ENCODE measurements at regions not wholly inside any gene's neighbourhood (a gene's known extent, or its start where the extent isn't known, plus 50 kb on each side); places are given as distances from the start of the nearest gene placed in this dataset.

DNA sequence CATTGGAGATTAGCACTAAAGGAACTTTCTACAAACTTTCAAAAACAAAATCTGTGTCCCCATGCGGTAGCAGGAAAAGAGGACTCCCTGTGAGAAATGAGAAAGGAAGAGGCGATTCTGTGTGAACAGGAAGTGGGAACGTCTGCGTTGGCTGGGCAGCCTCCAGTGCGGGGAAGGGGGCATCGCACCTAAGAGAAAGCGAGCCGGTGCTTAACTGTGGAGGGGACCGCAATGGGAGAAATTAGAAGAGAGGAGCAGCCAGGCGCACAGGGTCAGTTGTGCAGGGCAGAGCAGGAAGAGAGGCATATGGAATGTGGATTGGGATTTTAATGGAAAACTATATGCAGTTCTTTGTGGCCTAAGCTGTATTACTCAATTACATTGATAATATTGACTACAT, 77.4 kb upstream of the DOCK9 start:
- DNase-seq (ENCODE audit: low spot score) = no peak

DNA sequence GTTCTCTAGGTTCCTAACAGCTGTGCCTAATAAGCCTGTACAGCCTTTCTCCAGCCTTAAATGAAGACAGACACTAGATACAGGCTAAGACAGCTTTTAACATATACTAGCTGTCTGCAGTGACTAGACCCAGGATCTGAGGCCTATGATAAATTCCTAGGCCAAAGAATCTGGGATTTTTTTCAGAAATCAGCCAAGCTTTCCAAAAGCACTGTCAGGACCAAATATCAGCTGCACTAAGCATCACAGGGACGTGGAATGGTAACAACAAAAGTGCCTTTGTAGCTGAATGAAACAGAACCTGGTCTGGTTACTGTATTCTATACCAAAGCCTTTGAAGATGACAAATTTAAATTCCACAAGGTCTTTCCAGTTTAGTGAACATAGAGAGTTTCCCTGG, 77.9 kb upstream of the DOCK9 start:
- DNase-seq (ENCODE audit: low spot score) = no peak

DNA sequence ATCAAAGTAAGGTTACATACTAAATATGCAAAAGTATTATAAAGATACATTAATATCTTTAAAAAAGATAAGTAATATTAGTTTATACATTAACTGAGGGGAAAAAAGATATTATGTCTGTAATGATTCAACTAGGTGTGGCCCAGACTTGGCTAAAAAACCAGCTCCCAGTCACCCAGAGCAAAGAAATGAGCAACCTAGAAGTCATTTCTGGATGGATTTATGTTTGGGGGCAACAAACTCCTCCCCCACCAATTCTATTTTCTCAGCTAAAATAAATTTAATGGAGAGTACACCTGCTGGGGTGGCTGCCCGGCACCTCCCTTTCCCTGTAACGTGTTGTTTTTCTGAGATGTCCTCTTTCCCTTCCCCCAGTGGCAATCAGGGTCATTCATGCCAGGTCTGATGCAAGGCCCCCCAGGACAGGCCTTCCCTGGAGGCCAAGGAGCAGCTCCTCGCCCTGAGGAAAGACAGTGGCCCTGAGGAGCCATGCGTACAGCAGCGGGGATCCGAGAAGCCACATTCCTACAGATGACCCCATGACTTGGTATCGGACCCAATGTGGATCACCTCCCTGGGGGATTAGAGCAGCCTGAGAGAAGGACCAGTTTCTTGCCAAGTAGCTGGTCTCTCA, 78.6 kb upstream of the DOCK9 start:
- no peak for DNase-seq (ENCODE audit: low spot score)

GRCh38 chr13:99057310-99057975, 79.6 kb upstream of the DOCK9 start:
- no peak for DNase-seq (ENCODE audit: low spot score)

DNA sequence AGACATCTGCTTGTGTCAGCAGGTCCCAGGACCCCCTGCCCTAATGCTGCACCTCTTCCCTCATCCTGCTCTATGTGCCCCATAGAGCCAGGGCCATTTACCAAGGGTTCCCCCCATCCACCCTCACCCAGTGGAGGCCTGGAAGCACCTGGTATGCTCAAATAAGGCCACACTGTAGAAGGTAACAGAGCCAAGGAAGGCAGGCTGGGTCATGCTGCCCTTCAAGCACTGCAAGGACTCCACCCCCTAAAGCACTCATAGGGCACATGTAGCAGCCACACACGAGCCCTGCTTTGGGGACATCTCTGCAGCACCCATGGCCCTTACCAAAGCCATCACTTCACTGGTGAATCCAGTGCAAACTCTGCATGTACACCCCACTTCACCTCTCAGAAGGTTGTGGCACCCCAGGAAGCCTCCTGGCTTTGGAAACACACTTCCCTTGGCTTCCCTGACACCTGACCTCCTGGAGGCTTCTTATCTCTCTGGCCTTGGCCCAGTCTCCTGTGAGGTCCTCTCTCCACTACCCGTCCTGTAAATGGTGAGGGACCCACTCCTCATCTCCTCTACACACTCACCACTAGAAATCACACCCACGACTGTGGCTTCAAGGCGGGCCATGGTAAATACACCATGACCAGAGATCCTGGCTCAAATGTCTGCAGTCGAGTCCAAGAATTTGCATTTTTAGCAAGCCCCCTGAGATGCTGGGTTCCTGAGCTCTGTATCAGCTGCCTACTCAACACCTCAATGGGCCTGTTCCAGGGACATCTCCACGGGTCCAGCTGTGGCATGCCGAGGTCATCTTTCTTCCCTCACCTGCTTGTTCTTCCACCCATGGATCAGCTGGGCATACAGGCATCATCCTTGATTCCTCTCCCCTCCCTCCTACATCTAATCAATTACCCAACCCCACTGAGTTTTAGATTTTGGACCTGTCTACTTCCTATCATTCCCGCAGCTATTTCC, 80.9 kb upstream of the DOCK9 start:
- no peak for DNase-seq (ENCODE audit: low spot score)

DNA sequence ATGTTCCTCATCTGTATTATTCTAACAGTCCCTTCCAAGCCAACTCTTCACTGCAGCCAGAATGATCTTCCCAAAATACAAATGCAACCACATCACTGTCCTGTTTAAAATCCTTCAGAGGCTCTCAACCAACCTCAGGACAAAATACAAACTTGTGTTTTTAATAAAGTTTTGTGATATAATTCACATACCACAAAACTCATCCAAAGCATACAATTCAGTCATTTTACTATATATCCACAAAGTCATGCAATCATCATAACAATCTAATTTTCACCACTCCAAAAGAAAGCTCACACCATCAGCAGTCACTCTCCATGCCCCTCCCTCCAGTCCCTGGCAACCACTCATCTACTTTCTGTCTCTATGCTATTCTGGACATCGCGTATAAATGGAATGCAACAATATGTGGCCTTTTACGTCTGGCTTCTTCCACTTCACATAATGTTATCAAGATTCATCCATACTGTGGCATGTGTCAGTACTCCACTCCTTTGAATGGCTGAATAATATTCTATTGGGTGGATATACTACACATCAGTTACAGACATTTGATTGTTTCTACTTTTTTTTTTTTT, 81.7 kb upstream of the DOCK9 start:
- DNase-seq (ENCODE audit: low spot score) = no peak

- DNase-seq (ENCODE audit: low spot score) = no peak
Observed at GRCh38 chr13:99061411-99061810, 83.5 kb upstream of the DOCK9 start.

GRCh38 chr13:99062593-99062992, 84.7 kb upstream of the DOCK9 start:
- no peak for DNase-seq (ENCODE audit: low spot score)

GRCh38 chr13:99063178-99063577, 85.3 kb upstream of the DOCK9 start:
- no peak for DNase-seq (ENCODE audit: low spot score)

GRCh38 chr13:99063952-99064351, 86.1 kb upstream of the DOCK9 start:
- DNase-seq (ENCODE audit: low spot score) = no peak

- DNase-seq (ENCODE audit: low spot score) = no peak
Observed at GRCh38 chr13:99064624-99065234, 86.9 kb upstream of the DOCK9 start.

GRCh38 chr13:99065235-99066015, 87.6 kb upstream of the DOCK9 start:
- DNase-seq (ENCODE audit: low spot score) = no peak

DNA sequence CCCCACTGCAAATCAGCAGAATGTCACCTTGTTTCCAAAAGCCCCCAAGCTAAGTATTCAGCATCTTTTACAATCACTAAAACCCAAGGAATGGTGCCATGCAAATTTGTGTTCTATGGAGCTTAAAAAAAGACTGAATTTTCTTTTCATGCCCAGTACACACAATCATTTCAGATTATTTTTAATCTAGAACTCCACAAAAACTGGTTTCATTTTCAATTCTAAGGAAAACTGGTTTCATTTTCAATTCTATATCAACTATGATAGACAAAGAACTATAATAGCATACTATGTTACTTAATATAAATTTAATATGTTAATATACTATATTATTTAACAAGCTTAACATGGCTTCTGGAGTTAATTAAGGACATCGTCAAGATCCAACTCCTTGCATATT, 88.4 kb upstream of the DOCK9 start:
- no peak for DNase-seq (ENCODE audit: low spot score)

- DNase-seq (ENCODE audit: low spot score) = no peak
Observed at GRCh38 chr13:99067159-99067985, 89.5 kb upstream of the DOCK9 start.

DNA sequence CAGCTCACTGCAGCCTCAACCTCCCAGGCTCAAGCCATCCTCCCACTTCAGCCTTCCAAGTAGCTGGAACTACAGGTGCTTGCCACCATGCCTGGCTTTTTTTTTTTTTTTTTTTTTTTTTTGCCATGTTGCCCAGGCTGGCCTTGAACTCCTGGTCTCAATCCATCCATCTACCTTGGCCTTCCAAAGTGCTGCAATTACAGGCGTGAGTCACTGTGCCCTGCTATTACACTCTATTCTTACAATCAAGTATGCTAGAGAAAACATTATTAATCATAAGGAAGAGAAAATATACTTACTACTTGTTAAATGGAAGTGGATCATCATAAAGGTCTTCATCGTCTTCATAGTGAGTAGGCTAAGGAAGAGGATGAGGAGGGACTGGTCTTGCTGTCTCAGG, 93.3 kb upstream of the DOCK9 start:
- no peak for DNase-seq (ENCODE audit: low spot score)

- no peak for DNase-seq (ENCODE audit: low spot score)
Observed at GRCh38 chr13:99071666-99072065, 93.8 kb upstream of the DOCK9 start.

GRCh38 chr13:99072356-99072755, 94.5 kb upstream of the DOCK9 start:
- no peak for DNase-seq (ENCODE audit: low spot score)

GRCh38 chr13:99072941-99073340, 95.1 kb upstream of the DOCK9 start:
- no peak for DNase-seq (ENCODE audit: low spot score)

GRCh38 chr13:99074693-99075092, 96.8 kb upstream of the DOCK9 start:
- DNase-seq (ENCODE audit: low spot score) = no peak
